ACC112 (cell line): ENCODE measurements at regions not wholly inside any gene's neighbourhood (a gene's known extent, or its start where the extent isn't known, plus 50 kb on each side); places are given as distances from the start of the nearest gene placed in this dataset.

Experiments
- H2AFZ ChIP-seq: fragments of 200-600 bp; sonication (generic); one replicate; pipeline ENCODE4 v1.6.0; 2017; ENCODE audit warnings: antibody characterized with exemption, low read length; ENCODE audit not compliant: unreplicated experiment
- H3K27ac ChIP-seq: fragments of 200-600 bp; sonication (generic); 2 replicates; pipeline ENCODE4 v1.5.1; 2014; ENCODE audit warnings: low read depth, mild to moderate bottlenecking, antibody characterized with exemption, low read length, moderate library complexity
- H3K27me3 ChIP-seq: fragments of 200-600 bp; sonication (generic); 2 replicates; pipeline ENCODE4 v1.6.1; 2014; ENCODE audit warnings: mild to moderate bottlenecking, antibody characterized with exemption, low read length, moderate library complexity, mixed read lengths; ENCODE audit not compliant: insufficient read depth
- H3K36me3 ChIP-seq: fragments of 200-600 bp; sonication (generic); 2 replicates; pipeline ENCODE4 v1.6.1; 2016; ENCODE audit warnings: mild to moderate bottlenecking, antibody characterized with exemption, low read length, moderate library complexity, mixed read lengths; ENCODE audit not compliant: insufficient read depth
- H3K4me1 ChIP-seq: fragments of 200-600 bp; sonication (generic); one replicate; pipeline ENCODE4 v1.6.1; 2016; ENCODE audit warnings: low read length, mixed read lengths; ENCODE audit not compliant: insufficient read depth, unreplicated experiment, control insufficient read depth
- H3K4me3 ChIP-seq: fragments of 200-600 bp; sonication (generic); 2 replicates; pipeline ENCODE4 v1.5.1; 2014; ENCODE audit warnings: mild to moderate bottlenecking, low read depth, low read length
- H3K79me2 ChIP-seq: fragments of 200-600 bp; sonication (generic); one replicate; pipeline ENCODE4 v1.6.0; 2016; ENCODE audit warnings: low read length; ENCODE audit not compliant: control insufficient read depth, unreplicated experiment, insufficient read depth

DNA sequence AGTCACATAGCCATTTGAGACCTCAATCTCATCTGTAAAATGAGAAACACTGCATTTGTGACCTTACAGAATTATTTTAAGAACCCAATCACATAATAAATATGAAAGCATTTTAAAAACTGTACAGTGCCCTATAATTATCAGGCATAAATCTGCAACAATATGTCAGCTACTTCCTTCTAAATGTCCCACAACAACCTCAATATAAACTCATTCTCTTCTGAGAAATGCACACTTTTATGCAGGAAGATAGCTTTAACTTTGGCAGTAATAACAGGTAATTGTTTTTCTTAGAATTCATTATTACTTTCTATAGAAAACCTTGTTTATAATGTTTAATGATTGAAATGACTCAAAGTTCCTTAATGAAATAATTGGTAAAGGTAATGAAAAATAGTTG is 400.7 kb upstream of the AGTR1 start:
- Histone ChIP-seq H3K27me3 (no peaks in the 10 kb centered on the region), H2AFZ (no peak overlapping the region), H3K27ac (no peak overlapping the region), H3K4me3 (no peak overlapping the region), H3K36me3 (no peaks in the 10 kb centered on the region), H3K4me1 (no peaks in the 10 kb centered on the region), H3K79me2 (no peaks in the 10 kb centered on the region)

DNA sequence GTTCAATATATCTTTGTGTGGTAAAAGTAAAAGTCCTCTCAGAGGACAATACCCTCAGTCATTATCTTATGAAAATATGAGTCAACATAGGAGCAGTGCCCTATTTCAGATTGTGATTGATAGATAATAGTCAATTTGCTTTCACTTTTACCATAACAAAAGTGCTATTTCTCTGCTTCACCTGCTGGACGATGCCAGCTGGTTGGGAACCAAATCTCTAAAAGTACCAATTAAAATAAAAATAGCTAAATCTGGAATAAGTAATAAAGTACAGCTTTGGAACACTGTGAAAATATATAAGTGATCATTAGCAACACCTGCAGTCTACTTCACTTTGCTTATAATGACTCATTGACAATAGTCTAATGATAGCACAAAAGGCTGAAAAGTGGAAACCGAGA is 390.3 kb upstream of the AGTR1 start:
- Histone ChIP-seq H3K4me3 (no peak overlapping the region), H3K27me3 (no peaks in the 10 kb centered on the region), H3K79me2 (no peaks in the 10 kb centered on the region), H2AFZ (peak overlapping the region; percentile 13), H3K27ac (no peak overlapping the region), H3K4me1 (peaks cover 4% of the 10 kb centered on the region), H3K36me3 (no peaks in the 10 kb centered on the region)

DNA sequence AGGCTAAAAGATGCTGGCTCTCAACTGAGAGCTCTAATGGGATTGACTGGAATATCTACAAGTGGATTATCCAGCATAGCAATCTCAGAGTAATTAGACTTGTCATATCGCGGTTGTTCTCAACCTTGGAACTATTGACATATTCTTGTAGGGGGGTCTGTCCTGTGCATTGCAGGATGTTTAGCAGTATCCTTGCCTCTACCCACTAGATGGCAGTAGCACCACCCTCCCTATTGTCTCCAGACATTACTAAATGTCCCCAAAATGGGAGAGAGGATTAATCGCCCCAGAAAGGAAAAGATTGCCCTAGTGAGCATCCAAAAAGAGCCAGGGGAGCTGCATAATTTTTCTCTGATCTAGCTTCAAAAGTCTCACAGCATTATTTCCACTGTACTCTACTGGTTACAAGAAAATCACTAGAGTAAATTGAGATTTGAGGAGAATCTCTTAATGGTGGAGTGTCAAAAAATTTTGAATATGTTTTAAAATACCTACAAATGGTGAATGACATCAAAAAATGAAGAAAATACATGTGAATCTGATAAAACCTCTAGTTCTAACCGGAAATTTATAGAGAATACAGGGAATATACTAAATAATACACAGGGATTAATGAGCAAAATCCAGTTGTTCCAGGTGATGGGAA is 388.2 kb upstream of the AGTR1 start:
- H3K27me3 ChIP-seq, result no peaks in the 10 kb centered on the region
- H3K4me1 ChIP-seq, result peaks cover 4% of the 10 kb centered on the region
- H3K36me3 ChIP-seq, result no peaks in the 10 kb centered on the region
- H3K79me2 ChIP-seq, result no peaks in the 10 kb centered on the region
- no peak overlapping the region for H3K4me3 ChIP-seq
- H2AFZ ChIP-seq, result peak overlapping the region; percentile 95
- H3K27ac ChIP-seq, result no peak overlapping the region

DNA sequence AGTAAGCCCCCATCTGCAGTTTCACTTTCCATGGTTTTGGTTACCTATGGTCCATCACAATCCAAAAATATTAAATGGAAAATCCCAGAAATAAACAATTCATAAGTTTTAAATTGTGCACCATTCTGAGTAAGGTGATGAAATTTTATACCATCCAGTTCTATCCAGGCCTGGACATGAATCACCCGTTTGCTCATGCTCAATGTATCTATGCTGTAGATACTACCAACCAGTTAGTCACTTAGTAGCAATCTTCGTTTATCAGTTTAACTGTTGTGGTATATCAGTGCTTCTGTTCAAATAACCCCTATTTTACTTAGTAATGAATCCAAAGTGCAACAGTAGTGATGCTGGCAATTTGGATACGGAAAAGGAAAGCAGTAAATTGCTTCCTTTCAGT is 381.9 kb upstream of the AGTR1 start:
- Histone ChIP-seq H3K79me2 (no peaks in the 10 kb centered on the region), H3K27me3 (no peaks in the 10 kb centered on the region), H3K4me3 (no peak overlapping the region), H2AFZ (no peak overlapping the region), H3K36me3 (no peaks in the 10 kb centered on the region), H3K27ac (no peak overlapping the region), H3K4me1 (peaks cover 18% of the 10 kb centered on the region)

DNA sequence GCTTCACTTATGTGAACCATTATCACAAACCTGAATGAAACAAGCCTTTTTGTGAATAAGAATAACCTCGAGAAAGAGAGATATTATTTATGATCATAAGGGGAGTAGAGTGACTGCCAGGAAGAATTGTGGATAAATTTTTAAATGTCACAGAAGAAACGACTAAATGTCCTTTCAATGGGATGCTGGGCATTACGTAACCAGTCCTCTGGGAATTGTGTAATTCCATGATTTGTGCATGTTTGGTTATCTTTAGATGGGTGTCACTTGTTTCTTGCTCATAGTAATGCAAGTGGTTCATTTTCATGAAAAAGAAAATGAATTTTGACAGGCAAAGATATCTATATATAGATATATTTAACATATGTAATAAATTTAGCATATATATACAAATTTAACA is 379.5 kb upstream of the AGTR1 start:
- Histone ChIP-seq H3K27me3 (no peaks in the 10 kb centered on the region), H3K36me3 (no peaks in the 10 kb centered on the region), H2AFZ (no peak overlapping the region), H3K4me3 (no peak overlapping the region), H3K27ac (no peak overlapping the region), H3K79me2 (no peaks in the 10 kb centered on the region), H3K4me1 (peaks cover 18% of the 10 kb centered on the region)

DNA sequence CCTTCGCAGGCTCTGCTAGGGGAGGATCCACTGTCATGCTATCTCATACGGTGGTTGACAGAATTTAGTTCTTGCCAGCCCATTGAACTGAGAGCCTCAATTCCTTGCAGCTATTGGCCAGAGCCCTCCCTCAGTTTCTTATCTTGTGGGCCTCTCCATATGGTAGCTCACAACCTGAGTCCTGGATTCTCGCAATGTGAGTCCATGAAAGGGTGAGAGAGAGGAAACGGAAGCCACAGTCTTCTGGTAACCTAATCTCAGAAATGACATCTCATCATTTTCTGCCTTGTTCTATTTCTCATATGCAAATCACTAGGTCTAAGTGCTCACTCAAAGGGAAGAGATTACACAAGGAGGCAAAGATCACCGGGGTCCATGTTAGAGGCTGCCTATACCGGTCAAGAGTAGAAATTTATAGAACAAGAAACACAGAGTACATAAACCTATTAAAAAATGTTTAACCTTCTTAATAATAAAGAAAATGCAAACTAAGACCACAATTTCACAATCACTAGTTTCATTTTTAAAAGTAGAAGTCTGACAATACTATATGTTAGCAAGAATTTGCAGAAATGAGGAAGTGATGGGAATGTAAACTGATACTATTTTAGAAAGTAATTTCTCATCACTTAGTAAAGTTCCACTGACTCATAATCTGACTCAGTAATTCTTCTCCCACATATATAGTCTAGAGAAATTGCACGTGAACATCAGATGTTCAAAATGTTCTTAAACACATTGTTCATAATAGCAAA is 378.4 kb upstream of the AGTR1 start:
- H2AFZ ChIP-seq, result peak overlapping the region; percentile 87
- H3K79me2 ChIP-seq, result no peaks in the 10 kb centered on the region
- H3K27me3 ChIP-seq, result no peaks in the 10 kb centered on the region
- peaks cover 18% of the 10 kb centered on the region for H3K4me1 ChIP-seq
- no peaks in the 10 kb centered on the region for H3K36me3 ChIP-seq
- peak overlapping the region; percentile 42 for H3K4me3 ChIP-seq
- H3K27ac ChIP-seq, result peak overlapping the region; percentile 87

DNA sequence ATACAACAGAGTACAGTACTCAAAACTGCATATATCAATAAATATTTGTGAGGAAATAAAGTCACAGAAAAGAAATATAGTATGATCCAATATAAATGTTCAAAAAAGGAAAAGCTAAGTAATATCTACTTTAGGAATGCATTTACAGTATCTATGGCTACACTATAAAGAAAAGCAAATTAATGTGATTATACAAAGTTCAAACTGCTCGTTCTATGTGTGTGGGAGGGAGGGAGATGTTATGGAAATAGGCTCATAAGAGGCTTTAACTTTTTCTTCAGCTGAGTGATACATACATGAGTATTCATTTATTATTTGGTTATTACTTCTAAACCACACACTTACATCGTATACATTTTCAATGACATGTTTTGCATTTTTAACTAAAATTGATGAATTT is 377.7 kb upstream of the AGTR1 start:
- Histone ChIP-seq H3K79me2 (no peaks in the 10 kb centered on the region), H3K36me3 (no peaks in the 10 kb centered on the region), H3K4me1 (peaks cover 18% of the 10 kb centered on the region), H3K27ac (peak overlapping the region; percentile 87), H2AFZ (peak overlapping the region; percentile 66), H3K27me3 (no peaks in the 10 kb centered on the region), H3K4me3 (peak overlapping the region; percentile 30)

DNA sequence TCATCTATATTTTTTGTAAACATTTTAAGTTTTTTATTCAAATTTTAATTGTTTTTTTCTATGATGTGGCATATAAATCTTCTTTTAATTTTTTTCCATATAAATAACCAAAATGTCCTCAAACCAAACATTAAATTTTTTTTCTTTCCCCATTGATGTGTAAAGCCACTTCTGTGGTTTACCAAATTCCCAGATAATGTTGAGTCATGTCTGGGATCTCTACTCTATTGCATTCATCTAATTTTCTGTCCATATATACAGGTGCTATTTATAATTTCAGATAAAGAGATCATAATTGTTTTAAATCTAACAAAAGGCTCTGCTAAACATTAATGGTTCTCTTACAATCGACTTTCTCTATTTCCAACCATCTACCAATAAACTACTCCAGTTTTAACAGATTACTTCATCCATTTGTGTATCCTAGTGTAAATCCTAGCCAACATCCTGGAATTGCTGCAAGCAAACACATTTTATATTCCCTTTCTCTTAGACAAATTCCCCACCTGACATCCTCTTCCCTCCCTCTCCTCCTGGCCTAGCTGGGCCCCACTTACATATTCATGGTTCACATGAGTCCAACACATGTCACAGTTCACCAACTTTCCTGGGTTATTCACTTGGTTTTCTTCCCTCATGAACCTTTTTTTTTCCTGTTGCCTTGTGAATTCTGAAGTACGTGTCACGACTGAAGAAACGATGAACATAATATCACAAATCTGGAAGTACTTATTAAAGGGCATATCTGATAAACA is 368.0 kb upstream of the AGTR1 start:
- Histone ChIP-seq H2AFZ (no peak overlapping the region), H3K27ac (no peak overlapping the region)

DNA sequence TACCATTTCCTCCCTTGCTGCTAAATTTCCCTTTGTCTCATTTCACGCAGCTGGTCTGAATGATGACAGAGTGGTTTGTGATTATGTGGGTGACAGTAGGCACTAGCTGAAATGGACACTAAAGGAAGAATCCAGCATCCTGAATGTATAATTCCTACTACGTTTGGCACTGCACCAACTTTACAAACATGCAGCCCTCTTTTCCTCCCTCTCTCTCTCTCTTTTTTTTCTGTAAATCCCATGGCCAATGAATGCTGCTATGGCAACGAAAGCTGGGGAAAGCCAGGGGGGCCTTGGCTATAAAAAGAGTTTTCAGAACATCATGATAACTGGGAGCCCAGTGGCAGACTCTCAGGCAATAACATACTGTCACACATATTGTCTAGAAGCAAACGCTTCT is 367.2 kb upstream of the AGTR1 start:
- Histone ChIP-seq H3K36me3 (no peaks in the 10 kb centered on the region), H3K4me3 (no peak overlapping the region), H3K27me3 (no peaks in the 10 kb centered on the region), H3K79me2 (no peaks in the 10 kb centered on the region), H3K27ac (no peak overlapping the region), H3K4me1 (no peaks in the 10 kb centered on the region), H2AFZ (no peak overlapping the region)

More for the DNA sequence above, 368.0 kb upstream of the AGTR1 start:
- Histone ChIP-seq H3K4me1 (no peaks in the 10 kb centered on the region), H3K4me3 (no peak overlapping the region), H3K36me3 (no peaks in the 10 kb centered on the region), H3K79me2 (no peaks in the 10 kb centered on the region), H3K27me3 (no peaks in the 10 kb centered on the region)

DNA sequence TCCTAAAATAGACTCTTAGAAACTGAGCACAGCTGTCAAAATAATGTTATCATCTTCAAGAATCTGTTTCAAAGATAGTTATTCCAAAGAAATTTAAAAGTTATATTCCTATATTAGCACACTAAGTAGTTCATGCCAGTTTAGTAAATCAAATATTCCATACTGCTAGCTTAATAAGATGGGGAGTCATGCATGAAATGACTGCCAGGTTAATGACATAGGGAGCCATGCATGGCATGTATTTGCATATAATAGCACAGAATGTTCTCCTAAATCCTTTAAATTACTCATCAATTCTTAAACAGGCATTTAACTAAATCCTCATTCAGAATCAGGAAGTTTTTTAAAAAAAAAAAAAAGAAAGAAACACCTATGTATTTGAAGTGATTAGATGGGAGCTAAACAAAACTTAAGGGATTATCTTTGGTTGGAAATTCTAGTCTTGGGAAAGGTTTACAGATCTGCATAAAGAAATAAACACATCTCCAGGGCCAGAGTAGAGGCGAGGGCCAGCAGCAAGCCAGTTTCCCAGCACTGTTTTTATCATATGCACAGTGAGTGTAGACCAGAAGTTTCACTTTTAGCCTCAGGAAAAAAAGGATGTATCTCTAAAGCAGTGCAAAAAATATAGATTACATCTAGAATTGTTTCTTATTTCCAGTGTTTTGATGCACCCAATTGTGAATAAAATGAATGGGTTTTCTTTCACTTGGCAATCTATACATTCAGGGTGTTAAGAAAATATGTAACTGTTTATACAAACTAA is 366.4 kb upstream of the AGTR1 start:
- Histone ChIP-seq H3K79me2 (no peaks in the 10 kb centered on the region), H2AFZ (peak overlapping the region; percentile 57), H3K27ac (no peak overlapping the region), H3K27me3 (no peaks in the 10 kb centered on the region), H3K36me3 (no peaks in the 10 kb centered on the region), H3K4me3 (peak overlapping the region; percentile 45; the same call in 1 of the 2 replicates), H3K4me1 (no peaks in the 10 kb centered on the region)
